Limb (tissue), 2 donors: ENCODE measurements at regions not wholly inside any gene's neighbourhood (a gene's known extent, or its start where the extent isn't known, plus 50 kb on each side); places are given as distances from the start of the nearest gene placed in this dataset.

Source experiments
- DNase-seq, 2 donors: peaks; one replicate each; pipeline ENCODE4 v3.0.0-alpha.2; 2016; ENCODE audit errors: extremely low spot score in 2 of 2

- peak in 1 of 2 donors; percentile 3 for DNase-seq
Measured at GRCh38 chr21:33155422-33155821, 74.3 kb upstream of the IFNAR2 start.

- DNase-seq, result no peak
Measured at GRCh38 chr21:33157303-33157702, 72.4 kb upstream of the IFNAR2 start.

- no peak for DNase-seq
Measured at GRCh38 chr21:33158654-33159053, 71.1 kb upstream of the IFNAR2 start.

GRCh38 chr21:33162436-33162951 lies 67.2 kb upstream of the IFNAR2 start:
- peak; percentile 47 to 51 for DNase-seq

- no peak for DNase-seq
Measured at GRCh38 chr21:33168886-33169285, 60.9 kb upstream of the IFNAR2 start.

DNA sequence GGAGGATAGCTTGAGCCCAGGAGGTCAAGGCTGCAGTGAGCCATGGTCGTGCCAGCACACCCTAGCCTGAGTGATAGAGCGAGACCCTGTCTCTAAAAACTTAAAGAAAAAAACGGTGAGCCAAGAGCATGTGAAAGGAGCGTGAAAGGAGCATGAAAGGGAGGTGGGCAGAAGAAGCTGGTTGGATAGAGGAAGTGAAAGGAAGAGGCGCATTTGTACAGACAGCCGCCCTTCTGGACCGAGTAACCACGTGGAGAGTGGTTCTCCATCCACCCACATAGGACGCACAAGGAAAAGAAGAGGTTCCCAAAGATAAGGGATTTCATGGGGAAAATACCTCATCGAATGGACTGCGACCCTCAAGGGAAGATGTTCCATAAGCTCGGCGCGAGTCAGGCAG lies 60.4 kb upstream of the IFNAR2 start:
- no peak for DNase-seq

- DNase-seq, result no peak
Measured at GRCh38 chr21:33171616-33172169, 58.0 kb upstream of the IFNAR2 start.

GRCh38 chr21:33174756-33175155 lies 55.0 kb upstream of the IFNAR2 start:
- DNase-seq, result no peak
